HEK293T (cell line): ENCODE measurements at regions not wholly inside any gene's neighbourhood (a gene's known extent, or its start where the extent isn't known, plus 50 kb on each side); places are given as distances from the start of the nearest gene placed in this dataset.

Experiments
- CTCF ChIA-PET: fragments of 350-600 bp; formaldehyde crosslinking; extraction: SDS; loops from one replicate; lab custom pipeline; 2021; ENCODE audit warnings: antibody characterized with exemption, inconsistent platforms; lab: Yijun Ruan, JAX
- POLR2A ChIA-PET: fragments of 350-600 bp; formaldehyde crosslinking; extraction: SDS; loops from one replicate; lab custom pipeline; 2020; ENCODE audit warnings: antibody characterized with exemption, inconsistent platforms; lab: Yijun Ruan, JAX
- DNase-seq: peaks from one replicate; pipeline ENCODE4 v3.0.0; 2012; ENCODE audit warnings: mixed read lengths; ENCODE audit errors: extremely low spot score
- ARNT ChIP-seq: fragments of 450-650 bp; IDR thresholded peaks from 2 replicates; pipeline ENCODE4 v1.6.1; 2017; ENCODE audit warnings: mild to moderate bottlenecking
- BHLHE40 ChIP-seq: fragments of 450-650 bp; IDR thresholded peaks from 2 replicates; pipeline ENCODE4 v1.6.1; 2016; ENCODE audit warnings: mild to moderate bottlenecking, moderate library complexity, borderline replicate concordance
- ELF4 ChIP-seq: fragments of 450-650 bp; IDR thresholded peaks from 2 replicates; pipeline ENCODE4 v1.6.1; 2017; ENCODE audit warnings: antibody characterized with exemption
- FOXA1 ChIP-seq: fragments of 450-650 bp; IDR thresholded peaks from 2 replicates; pipeline ENCODE4 v1.6.1; 2016; ENCODE audit warnings: mild to moderate bottlenecking
- FOXK2 ChIP-seq: fragments of 450-650 bp; IDR thresholded peaks from 2 replicates; pipeline ENCODE4 v1.6.1; 2016; ENCODE audit warnings: mild to moderate bottlenecking
- FOXM1 ChIP-seq: fragments of 450-650 bp; IDR thresholded peaks from 2 replicates; pipeline ENCODE4 v1.6.1; 2017; ENCODE audit warnings: mild to moderate bottlenecking, borderline replicate concordance
- HDGF ChIP-seq: fragments of 450-650 bp; IDR thresholded peaks from 2 replicates; pipeline ENCODE4 v1.6.1; 2017; ENCODE audit warnings: antibody characterized with exemption, borderline replicate concordance
- L3MBTL2 ChIP-seq: fragments of 450-650 bp; conservative IDR thresholded peaks from 2 replicates; pipeline ENCODE4 v1.6.1; 2016; ENCODE audit warnings: mild to moderate bottlenecking
- LEF1 ChIP-seq: fragments of 450-650 bp; IDR thresholded peaks from 2 replicates; pipeline ENCODE4 v1.6.1; 2017; ENCODE audit warnings: mild to moderate bottlenecking, borderline replicate concordance
- NFRKB ChIP-seq: fragments of 450-650 bp; IDR thresholded peaks from 2 replicates; pipeline ENCODE4 v1.6.1; 2016; ENCODE audit warnings: mild to moderate bottlenecking, moderate library complexity
- PKNOX1 ChIP-seq: fragments of 450-650 bp; IDR thresholded peaks from 2 replicates; pipeline ENCODE4 v1.6.1; 2016
- SP1 ChIP-seq: fragments of 450-650 bp; IDR thresholded peaks from 2 replicates; pipeline ENCODE4 v1.6.1; 2017
- SUZ12 ChIP-seq: fragments of 450-650 bp; IDR thresholded peaks from 2 replicates; pipeline ENCODE4 v1.6.1; 2016; ENCODE audit warnings: mild to moderate bottlenecking
- TARDBP ChIP-seq: fragments of 450-650 bp; IDR thresholded peaks from 2 replicates; pipeline ENCODE4 v1.6.1; 2016
- ZNF384 ChIP-seq: fragments of 450-650 bp; IDR thresholded peaks from 2 replicates; pipeline ENCODE4 v1.6.1; 2016

- POLR2A ChIA-PET: no interaction called here
- CTCF ChIA-PET: interaction anchor here (0.6 kb wide), 1 partner anchor 123 kb away, joined by 3 read pairs; no protein-coding TSS in a partner anchor
- TF ChIP-seq BHLHE40: no peak
- TF ChIP-seq PKNOX1: no peak
- no peak for TF ChIP-seq ELF4
- no peak for TF ChIP-seq ARNT
- TF ChIP-seq L3MBTL2: no peak
- TF ChIP-seq HDGF: no peak
- TF ChIP-seq FOXK2: no peak
- no peak for TF ChIP-seq ZNF384
- TF ChIP-seq TARDBP: no peak
- no peak for TF ChIP-seq LEF1
- no peak for TF ChIP-seq SUZ12
- no peak for TF ChIP-seq FOXM1
- no peak for DNase-seq
Measured at GRCh38 chr12:66859751-66860440, 181.0 kb upstream of the GRIP1 start.

GRCh38 chr12:66860752-66861750 lies 182.2 kb upstream of the GRIP1 start:
- CTCF ChIA-PET: interaction anchor here (0.6 to 1.0 kb wide), 3 partner anchors 61 to 812 kb away, joined by 3 read pairs; no protein-coding TSS in a partner anchor
- POLR2A ChIA-PET: no interaction called here

GRCh38 chr12:66862356-66862985 lies 183.6 kb upstream of the GRIP1 start:
- TF ChIP-seq FOXK2 (no peak), NFRKB (no peak), SP1 (no peak), ZNF384 (no peak), FOXA1 (no peak), BHLHE40 (no peak), SUZ12 (no peak)
- no peak for DNase-seq
- ChIA-PET CTCF (no interaction called here), POLR2A (no interaction called here)

More at GRCh38 chr12:66860752-66861750, 182.2 kb upstream of the GRIP1 start:
- peak; percentile 60 for DNase-seq
- TF ChIP-seq PKNOX1 (no peak), SP1 (no peak), ZNF384 (peak; percentile 41; the same call in 1 of the 2 replicates)

DNA sequence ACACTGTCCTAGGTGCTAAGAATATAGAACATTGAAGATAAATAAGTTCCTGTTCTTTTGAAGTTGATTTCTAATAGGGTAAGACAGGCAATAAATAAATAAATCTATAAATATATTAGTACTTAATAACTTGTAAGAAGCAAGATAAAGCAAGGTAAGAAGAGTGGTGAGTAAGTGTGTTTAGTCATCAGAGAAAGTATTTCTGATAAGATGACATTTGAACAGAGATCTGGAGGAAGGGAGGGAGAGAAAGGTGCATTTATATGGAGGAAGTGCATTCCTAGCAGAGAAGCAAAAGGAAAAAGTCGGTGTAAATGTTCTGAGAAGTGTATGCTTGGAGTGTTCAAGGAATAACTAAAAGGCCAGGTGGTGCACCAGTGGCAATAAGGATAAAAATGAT lies 184.4 kb upstream of the GRIP1 start:
- no peak for TF ChIP-seq FOXA1
- no peak for TF ChIP-seq SP1
- TF ChIP-seq SUZ12: no peak
- TF ChIP-seq LEF1: no peak
- TF ChIP-seq ELF4: no peak
- POLR2A ChIA-PET: no interaction called here
- CTCF ChIA-PET: no interaction called here
- no peak for DNase-seq

- ChIA-PET POLR2A (no interaction called here), CTCF (no interaction called here)
Measured at GRCh38 chr12:66877925-66878324, 199.0 kb upstream of the GRIP1 start.

GRCh38 chr12:66879409-66879808 lies 200.5 kb upstream of the GRIP1 start:
- ChIA-PET POLR2A (no interaction called here), CTCF (no interaction called here)
- TF ChIP-seq ELF4: no peak
- no peak for TF ChIP-seq ZNF384
- no peak for TF ChIP-seq NFRKB
- no peak for DNase-seq

More at GRCh38 chr12:66877925-66878324, 199.0 kb upstream of the GRIP1 start:
- no peak for DNase-seq
- no peak for TF ChIP-seq NFRKB
- no peak for TF ChIP-seq PKNOX1
- no peak for TF ChIP-seq ZNF384

DNA sequence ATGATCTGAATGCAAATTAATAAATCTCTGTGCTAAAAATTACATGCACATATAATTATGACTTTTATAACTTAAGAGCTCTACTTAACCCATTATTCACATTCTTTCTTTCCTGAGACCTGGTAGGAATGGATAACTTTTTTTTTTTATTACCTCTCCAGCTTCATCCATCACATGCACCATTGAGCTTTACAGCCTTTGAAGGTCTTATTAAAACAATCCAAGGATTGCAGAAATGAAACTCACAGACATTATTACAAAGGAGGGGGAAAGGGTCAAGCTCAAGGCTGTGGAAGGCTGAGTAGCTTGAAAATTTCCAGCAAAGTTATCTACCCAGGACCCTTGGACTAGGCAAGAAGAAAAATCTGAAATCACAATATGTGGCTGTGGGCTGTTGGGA lies 202.5 kb upstream of the GRIP1 start:
- POLR2A ChIA-PET: interaction anchor here (0.6 kb wide), 1 partner anchor 59 kb away, joined by 3 read pairs; no protein-coding TSS in a partner anchor
- DNase-seq: no peak
- CTCF ChIA-PET: no interaction called here
- TF ChIP-seq HDGF (no peak), ZNF384 (no peak)
